Nephron (organoid): ENCODE measurements at regions not wholly inside any gene's neighbourhood (a gene's known extent, or its start where the extent isn't known, plus 50 kb on each side); places are given as distances from the start of the nearest gene placed in this dataset.

Experiments used
- H3K27ac Mint-ChIP-seq, 3 experiments: 2 replicates each; pipeline ENCODE4 v1.8.0; 2020; ENCODE audit warnings: mixed read lengths in 3 of 3, mild to moderate bottlenecking in 2 of 3, moderate library complexity in 1 of 3
- H3K27me3 Mint-ChIP-seq: 2 replicates; pipeline ENCODE4 v1.8.0; 2021; ENCODE audit warnings: low read depth, mild to moderate bottlenecking, moderate library complexity, mixed read lengths
- H3K36me3 Mint-ChIP-seq: 2 replicates; pipeline ENCODE4 v1.8.0; 2020; ENCODE audit warnings: low read depth, mixed read lengths
- H3K4me1 Mint-ChIP-seq: 2 replicates; pipeline ENCODE4 v1.8.0; 2020; ENCODE audit warnings: mixed read lengths
- H3K4me3 Mint-ChIP-seq, 3 experiments: 2 replicates each; pipeline ENCODE4 v1.8.0; 2020; ENCODE audit warnings: mild to moderate bottlenecking in 3 of 3, mixed read lengths in 3 of 3, moderate library complexity in 2 of 3
- H3K9me3 Mint-ChIP-seq: 2 replicates; pipeline ENCODE4 v1.8.0; 2020; ENCODE audit warnings: mixed read lengths
- CTCF ChIP-seq, 3 experiments: fragments of 200-600 bp; sonication (generic); IDR thresholded peaks; one replicate each; pipeline ENCODE4 v1.5.0; 2021; ENCODE audit warnings: antibody characterized with exemption in 3 of 3; ENCODE audit not compliant: unreplicated experiment in 3 of 3

- Mint-ChIP-seq H3K27me3 (peaks cover 4% of the 10 kb centered on the region), H3K36me3 (no peaks in the 10 kb centered on the region), H3K27ac (peak overlapping the region in 1 of 3 experiments; percentile 30), H3K4me1 (peaks cover 33% of the 10 kb centered on the region), H3K9me3 (no peaks in the 10 kb centered on the region), H3K4me3 (no peak overlapping the region)
- no peak for TF ChIP-seq CTCF (IDR thresholded peaks at IDR 0.05; ENCODE audit: unreplicated experiment in 3 of 3)
These were observed 565.0 kb downstream of the REEP3 start for GRCh38 chr10:64086083-64086767.

GRCh38 chr10:64089648-64090047 is 568.4 kb downstream of the REEP3 start:
- Mint-ChIP-seq H3K4me3 (no peak overlapping the region), H3K27me3 (no peaks in the 10 kb centered on the region), H3K9me3 (no peaks in the 10 kb centered on the region), H3K27ac (no peak overlapping the region), H3K4me1 (peaks cover 37% of the 10 kb centered on the region), H3K36me3 (no peaks in the 10 kb centered on the region)
- no peak for TF ChIP-seq CTCF (IDR thresholded peaks at IDR 0.05; ENCODE audit: unreplicated experiment in 3 of 3)

- no peaks in the 10 kb centered on the region for H3K9me3 Mint-ChIP-seq
- H3K27ac Mint-ChIP-seq = no peak overlapping the region
- no peaks in the 10 kb centered on the region for H3K27me3 Mint-ChIP-seq
- TF ChIP-seq CTCF (IDR thresholded peaks at IDR 0.05; ENCODE audit: unreplicated experiment in 3 of 3) = no peak
- H3K36me3 Mint-ChIP-seq = no peaks in the 10 kb centered on the region
- no peak overlapping the region for H3K4me3 Mint-ChIP-seq
- peaks cover 33% of the 10 kb centered on the region for H3K4me1 Mint-ChIP-seq
These were observed 569.7 kb downstream of the REEP3 start for GRCh38 chr10:64090865-64091264.

DNA sequence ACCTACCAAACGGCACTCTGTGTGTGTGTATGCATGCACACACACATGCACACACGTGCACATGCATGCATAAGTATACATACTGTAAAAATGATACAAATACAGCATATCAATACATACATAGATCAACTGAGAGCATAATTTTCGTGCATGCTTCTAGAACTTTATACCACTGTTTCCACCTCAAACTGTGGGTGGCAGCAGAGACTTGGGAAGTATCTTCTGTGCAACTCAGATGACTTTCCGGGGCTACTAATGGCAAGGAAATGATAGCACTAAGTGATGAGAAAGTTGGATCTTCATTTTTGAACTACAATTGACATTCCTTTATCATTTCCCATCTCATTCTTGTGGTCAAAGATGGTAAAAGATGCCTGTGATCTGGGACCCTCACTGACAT is 570.7 kb downstream of the REEP3 start:
- Mint-ChIP-seq H3K27me3 (no peaks in the 10 kb centered on the region), H3K4me1 (peaks cover 22% of the 10 kb centered on the region), H3K27ac (no peak overlapping the region), H3K9me3 (no peaks in the 10 kb centered on the region), H3K4me3 (no peak overlapping the region), H3K36me3 (no peaks in the 10 kb centered on the region)
- TF ChIP-seq CTCF (IDR thresholded peaks at IDR 0.05; ENCODE audit: unreplicated experiment in 3 of 3) = peak; percentile 30 to 56 (median 51)

- Mint-ChIP-seq H3K4me1 (peaks cover 11% of the 10 kb centered on the region), H3K36me3 (no peaks in the 10 kb centered on the region), H3K9me3 (no peaks in the 10 kb centered on the region), H3K27me3 (no peaks in the 10 kb centered on the region), H3K27ac (no peak overlapping the region), H3K4me3 (no peak overlapping the region)
- no peak for TF ChIP-seq CTCF (IDR thresholded peaks at IDR 0.05; ENCODE audit: unreplicated experiment in 3 of 3)
These were observed 572.1 kb downstream of the REEP3 start for GRCh38 chr10:64093304-64093703.

DNA sequence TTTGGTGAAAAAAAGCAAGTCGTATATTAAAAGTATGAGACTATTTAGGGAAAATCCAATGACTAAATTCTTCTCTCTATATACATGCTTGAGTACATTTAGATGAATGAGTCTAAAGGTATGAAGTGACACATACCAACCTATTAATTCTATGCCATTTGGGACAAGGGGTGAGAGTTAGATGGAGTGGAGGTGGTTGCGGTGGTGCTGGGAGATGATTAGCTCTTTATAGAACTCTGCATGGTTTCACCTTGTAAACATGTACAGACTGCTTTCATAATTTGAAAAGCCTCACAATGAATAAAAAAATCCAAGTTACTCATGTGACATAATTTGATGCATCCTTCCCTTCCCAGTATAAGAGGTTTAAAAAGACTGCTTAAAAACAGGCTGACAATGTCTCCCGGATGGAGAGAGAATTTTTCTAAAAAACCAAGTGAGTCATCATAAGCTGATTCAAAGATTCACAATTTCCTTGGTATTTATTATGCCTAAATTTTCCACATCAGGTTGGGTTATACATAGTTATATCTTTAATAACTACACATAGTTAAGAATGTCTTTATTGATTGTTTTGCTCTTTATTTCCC is 572.8 kb downstream of the REEP3 start:
- Mint-ChIP-seq H3K9me3 (no peaks in the 10 kb centered on the region), H3K36me3 (no peaks in the 10 kb centered on the region), H3K4me3 (no peak overlapping the region), H3K4me1 (peaks cover 11% of the 10 kb centered on the region), H3K27ac (no peak overlapping the region), H3K27me3 (no peaks in the 10 kb centered on the region)
- TF ChIP-seq CTCF (IDR thresholded peaks at IDR 0.05; ENCODE audit: unreplicated experiment in 3 of 3) = no peak
